OCI-LY1 (cell line): ENCODE measurements at regions not wholly inside any gene's neighbourhood (a gene's known extent, or its start where the extent isn't known, plus 50 kb on each side); places are given as distances from the start of the nearest gene placed in this dataset.
A peak's percentile ranks its signal among the peaks of the same experiment; 100 is the strongest.

Experiments used
- H2AFZ ChIP-seq: fragments of 200-600 bp; sonication (generic), shearing (Covaris generic); 2 replicates; pipeline ENCODE4 v1.6.0; 2014; ENCODE audit warnings: antibody characterized with exemption, mild to moderate bottlenecking, low read length
- H3F3A ChIP-seq: fragments of 200-600 bp; sonication (generic), shearing (Covaris generic); 2 replicates; pipeline ENCODE4 v1.6.0; 2014; ENCODE audit warnings: mild to moderate bottlenecking, antibody characterized with exemption, low read length, moderate library complexity; ENCODE audit not compliant: insufficient read depth
- H3K27ac ChIP-seq: fragments of 200-600 bp; sonication (generic); 2 replicates; pipeline ENCODE4 v1.5.1; 2014; ENCODE audit warnings: low read length, mixed run types, mild to moderate bottlenecking, low read depth; ENCODE audit not compliant: poor library complexity, severe bottlenecking
- H3K27me3 ChIP-seq: fragments of 200-600 bp; sonication (generic); 2 replicates; pipeline ENCODE4 v1.6.0; 2014; ENCODE audit warnings: antibody characterized with exemption, mild to moderate bottlenecking, low read length, moderate library complexity; ENCODE audit not compliant: insufficient read depth
- H3K36me3 ChIP-seq: fragments of 200-600 bp; sonication (generic); 2 replicates; pipeline ENCODE4 v1.6.1; 2014; ENCODE audit warnings: mild to moderate bottlenecking, antibody characterized with exemption, low read length, moderate library complexity, mixed read lengths; ENCODE audit not compliant: insufficient read depth
- H3K4me1 ChIP-seq: fragments of 200-600 bp; sonication (generic); 2 replicates; pipeline ENCODE4 v1.5.1; 2014; ENCODE audit warnings: mild to moderate bottlenecking, low read length, moderate library complexity; ENCODE audit not compliant: insufficient read depth, severe bottlenecking
- H3K4me2 ChIP-seq: fragments of 200-600 bp; sonication (generic), shearing (Covaris generic); 2 replicates; pipeline ENCODE4 v1.6.1; 2014; ENCODE audit warnings: low read length
- H3K4me3 ChIP-seq: fragments of 200-600 bp; sonication (generic); 2 replicates; pipeline ENCODE4 v1.5.1; 2014; ENCODE audit warnings: low read length, low read depth, mild to moderate bottlenecking, mixed read lengths; ENCODE audit not compliant: poor library complexity, severe bottlenecking
- H3K79me2 ChIP-seq: fragments of 200-600 bp; shearing (Covaris generic); 2 replicates; pipeline ENCODE4 v1.6.1; 2016; ENCODE audit warnings: mixed run types, low read length, mixed read lengths; ENCODE audit not compliant: insufficient read depth
- H3K9ac ChIP-seq: fragments of 200-600 bp; sonication (generic), shearing (Covaris generic); 2 replicates; pipeline ENCODE4 v1.6.1; 2014; ENCODE audit warnings: mild to moderate bottlenecking, low read length, mixed read lengths
- H3K9me2 ChIP-seq: fragments of 200-600 bp; sonication (generic), shearing (Covaris generic); 2 replicates; pipeline ENCODE4 v1.6.1; 2014; ENCODE audit warnings: low read depth, mild to moderate bottlenecking, low read length, mixed read lengths
- H3K9me3 ChIP-seq: fragments of 200-600 bp; shearing (Covaris generic); 2 replicates; pipeline ENCODE4 v1.6.1; 2014; ENCODE audit warnings: low read length, mixed read lengths
- H4K20me1 ChIP-seq: fragments of 200-600 bp; sonication (generic), shearing (Covaris generic); 2 replicates; pipeline ENCODE4 v1.6.0; 2016; ENCODE audit warnings: mild to moderate bottlenecking, low read length; ENCODE audit not compliant: insufficient read depth
- EZH2 ChIP-seq: fragments of 200-600 bp; sonication (generic), shearing (Covaris generic); IDR thresholded peaks from 2 replicates; pipeline ENCODE4 v1.8.0; 2017; ENCODE audit warnings: borderline replicate concordance, mixed run types, mild to moderate bottlenecking, antibody characterized with exemption, low read length, moderate library complexity, mixed read lengths
- TF ChIP-seq, protein P1 (sequence below): fragments of 200-600 bp; sonication (generic), shearing (Covaris generic); IDR thresholded peaks from 2 replicates; pipeline ENCODE4 v1.5.1; 2017; ENCODE audit warnings: mild to moderate bottlenecking, antibody characterized with exemption, low read length, moderate library complexity, mixed read lengths

DNA sequence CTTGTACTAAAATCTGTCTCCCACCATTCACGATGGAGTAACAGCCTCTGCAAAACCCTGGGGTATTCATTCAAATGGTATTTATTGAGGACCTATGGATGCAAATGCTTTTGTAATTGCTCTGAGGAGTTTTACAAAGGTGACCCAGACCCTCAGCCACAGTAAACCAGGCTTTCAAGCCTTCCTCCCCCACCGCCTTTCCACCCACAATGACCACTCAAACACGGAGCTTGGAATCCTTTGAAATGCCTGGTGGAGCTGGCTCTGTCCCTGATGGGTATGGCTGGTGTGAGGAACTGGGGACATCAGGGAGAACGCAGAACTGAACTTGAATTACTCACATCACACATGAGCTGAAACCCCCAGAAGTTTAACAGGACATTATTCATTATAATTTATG lies 246.4 kb downstream of the CDH26 start:
- Histone ChIP-seq H2AFZ (no peak overlapping the region), H3K27me3 (no peaks in the 10 kb centered on the region), H3K4me1 (no peaks in the 10 kb centered on the region), H3K27ac (no peak overlapping the region), H3K36me3 (no peaks in the 10 kb centered on the region), H3K4me3 (no peak overlapping the region), H4K20me1 (no peaks in the 10 kb centered on the region), H3K79me2 (no peaks in the 10 kb centered on the region), H3K9ac (no peak overlapping the region), H3F3A (no peaks in the 10 kb centered on the region), H3K9me2 (no peaks in the 10 kb centered on the region), H3K9me3 (no peaks in the 10 kb centered on the region), H3K4me2 (no peak overlapping the region)
- TF ChIP-seq, protein P1, sequence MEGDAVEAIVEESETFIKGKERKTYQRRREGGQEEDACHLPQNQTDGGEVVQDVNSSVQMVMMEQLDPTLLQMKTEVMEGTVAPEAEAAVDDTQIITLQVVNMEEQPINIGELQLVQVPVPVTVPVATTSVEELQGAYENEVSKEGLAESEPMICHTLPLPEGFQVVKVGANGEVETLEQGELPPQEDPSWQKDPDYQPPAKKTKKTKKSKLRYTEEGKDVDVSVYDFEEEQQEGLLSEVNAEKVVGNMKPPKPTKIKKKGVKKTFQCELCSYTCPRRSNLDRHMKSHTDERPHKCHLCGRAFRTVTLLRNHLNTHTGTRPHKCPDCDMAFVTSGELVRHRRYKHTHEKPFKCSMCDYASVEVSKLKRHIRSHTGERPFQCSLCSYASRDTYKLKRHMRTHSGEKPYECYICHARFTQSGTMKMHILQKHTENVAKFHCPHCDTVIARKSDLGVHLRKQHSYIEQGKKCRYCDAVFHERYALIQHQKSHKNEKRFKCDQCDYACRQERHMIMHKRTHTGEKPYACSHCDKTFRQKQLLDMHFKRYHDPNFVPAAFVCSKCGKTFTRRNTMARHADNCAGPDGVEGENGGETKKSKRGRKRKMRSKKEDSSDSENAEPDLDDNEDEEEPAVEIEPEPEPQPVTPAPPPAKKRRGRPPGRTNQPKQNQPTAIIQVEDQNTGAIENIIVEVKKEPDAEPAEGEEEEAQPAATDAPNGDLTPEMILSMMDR: no peak
- no peak for TF ChIP-seq EZH2

DNA sequence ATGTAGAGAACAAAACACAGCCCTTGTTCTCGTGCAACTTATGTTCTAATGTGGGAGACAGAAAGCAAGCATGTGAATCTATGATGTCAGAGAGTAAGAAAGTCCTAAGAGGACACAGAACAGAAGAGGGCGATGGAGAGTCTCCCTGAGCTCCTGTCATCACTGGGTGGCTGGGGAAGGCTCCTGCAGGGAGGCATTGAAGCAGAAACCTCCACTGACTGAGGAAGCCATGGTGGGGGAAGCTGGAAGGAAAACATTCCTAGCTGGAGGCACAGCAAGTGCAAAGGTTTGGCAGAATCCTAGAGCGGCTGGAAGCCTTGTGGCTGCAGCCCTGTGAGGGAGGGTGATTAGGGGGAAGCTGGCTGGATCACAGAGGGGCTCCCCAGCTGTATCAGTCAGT lies 248.0 kb downstream of the CDH26 start:
- no peaks in the 10 kb centered on the region for H3K79me2 ChIP-seq
- no peak overlapping the region for H3K4me2 ChIP-seq
- TF ChIP-seq, protein P1: peak; percentile 31; the same call in 1 of the 2 replicates
- TF ChIP-seq EZH2: no peak

DNA sequence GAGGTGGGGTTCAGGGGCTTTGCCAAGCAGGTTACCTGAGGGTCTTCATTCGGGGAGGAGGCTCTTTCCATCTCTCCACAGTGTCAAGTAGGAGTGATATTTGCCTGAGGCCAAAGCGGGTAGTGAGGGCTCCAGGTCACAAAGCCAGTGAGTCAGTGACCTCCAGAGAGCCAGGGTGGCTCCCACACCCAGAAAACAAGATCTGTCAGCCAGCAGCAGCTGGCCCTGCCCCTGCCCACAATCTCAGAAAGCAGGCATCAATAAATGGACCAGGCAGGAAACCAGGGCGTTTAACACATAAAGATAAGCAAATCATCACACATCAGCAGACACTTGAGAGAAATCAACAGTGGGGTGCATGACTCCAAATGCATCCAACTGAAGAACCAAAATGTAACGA lies 250.8 kb downstream of the CDH26 start:
- Histone ChIP-seq H3K36me3 (no peaks in the 10 kb centered on the region), H3K4me3 (no peak overlapping the region), H3K27me3 (no peaks in the 10 kb centered on the region), H3K27ac (no peak overlapping the region), H2AFZ (no peak overlapping the region), H4K20me1 (no peaks in the 10 kb centered on the region), H3K9me2 (no peaks in the 10 kb centered on the region), H3K9ac (no peak overlapping the region), H3K79me2 (no peaks in the 10 kb centered on the region), H3K9me3 (no peaks in the 10 kb centered on the region), H3F3A (no peaks in the 10 kb centered on the region), H3K4me1 (no peaks in the 10 kb centered on the region), H3K4me2 (no peak overlapping the region)
- TF ChIP-seq EZH2: no peak
- TF ChIP-seq, protein P1: no peak

More for the DNA sequence above, 248.0 kb downstream of the CDH26 start:
- H3K9ac ChIP-seq: no peak overlapping the region
- no peaks in the 10 kb centered on the region for H3K36me3 ChIP-seq
- H3K27me3 ChIP-seq: no peaks in the 10 kb centered on the region
- H3K9me2 ChIP-seq: no peaks in the 10 kb centered on the region
- H2AFZ ChIP-seq: no peak overlapping the region
- no peaks in the 10 kb centered on the region for H3K4me1 ChIP-seq
- H4K20me1 ChIP-seq: no peaks in the 10 kb centered on the region
- H3K4me3 ChIP-seq: no peak overlapping the region
- no peaks in the 10 kb centered on the region for H3K9me3 ChIP-seq
- H3K27ac ChIP-seq: no peak overlapping the region
- no peaks in the 10 kb centered on the region for H3F3A ChIP-seq
